AG10803 (cell line): ENCODE measurements at regions not wholly inside any gene's neighbourhood (a gene's known extent, or its start where the extent isn't known, plus 50 kb on each side); places are given as distances from the start of the nearest gene placed in this dataset.

Experiments
- DNase-seq: peaks from one replicate; pipeline ENCODE4 v3.0.0; 2010; ENCODE audit warnings: low read depth
- H3K4me3 ChIP-seq: 2 replicates; pipeline ENCODE4 v1.5.1; 2011; ENCODE audit warnings: mild to moderate bottlenecking, low read length, control low read depth
- TF ChIP-seq, protein P1 (sequence below): conservative IDR thresholded peaks from 2 replicates; pipeline ENCODE4 v1.5.1; 2011; ENCODE audit warnings: mild to moderate bottlenecking, low read length, control low read depth, inconsistent platforms

DNA sequence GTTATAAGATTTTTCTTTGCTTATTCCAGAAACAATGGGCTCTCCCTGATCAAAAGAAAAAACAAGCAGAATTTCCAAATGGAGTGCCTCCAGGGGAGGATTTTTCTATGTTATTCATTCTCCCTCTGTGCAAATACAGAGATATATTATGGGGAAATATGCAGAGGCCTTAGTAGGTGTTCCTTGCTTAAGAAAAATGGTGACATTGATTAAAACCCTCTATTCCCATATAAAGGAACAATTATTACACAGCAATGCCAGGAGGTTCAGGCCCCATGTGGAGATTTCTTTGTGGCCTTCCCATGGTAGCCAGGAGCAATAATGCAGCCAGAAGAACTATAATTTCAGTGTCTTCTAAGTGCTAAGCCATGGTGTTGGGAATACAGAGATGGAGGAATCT is 255.9 kb upstream of the CXCR4 start:
- H3K4me3 ChIP-seq: no peak overlapping the region
- TF ChIP-seq, protein P1, sequence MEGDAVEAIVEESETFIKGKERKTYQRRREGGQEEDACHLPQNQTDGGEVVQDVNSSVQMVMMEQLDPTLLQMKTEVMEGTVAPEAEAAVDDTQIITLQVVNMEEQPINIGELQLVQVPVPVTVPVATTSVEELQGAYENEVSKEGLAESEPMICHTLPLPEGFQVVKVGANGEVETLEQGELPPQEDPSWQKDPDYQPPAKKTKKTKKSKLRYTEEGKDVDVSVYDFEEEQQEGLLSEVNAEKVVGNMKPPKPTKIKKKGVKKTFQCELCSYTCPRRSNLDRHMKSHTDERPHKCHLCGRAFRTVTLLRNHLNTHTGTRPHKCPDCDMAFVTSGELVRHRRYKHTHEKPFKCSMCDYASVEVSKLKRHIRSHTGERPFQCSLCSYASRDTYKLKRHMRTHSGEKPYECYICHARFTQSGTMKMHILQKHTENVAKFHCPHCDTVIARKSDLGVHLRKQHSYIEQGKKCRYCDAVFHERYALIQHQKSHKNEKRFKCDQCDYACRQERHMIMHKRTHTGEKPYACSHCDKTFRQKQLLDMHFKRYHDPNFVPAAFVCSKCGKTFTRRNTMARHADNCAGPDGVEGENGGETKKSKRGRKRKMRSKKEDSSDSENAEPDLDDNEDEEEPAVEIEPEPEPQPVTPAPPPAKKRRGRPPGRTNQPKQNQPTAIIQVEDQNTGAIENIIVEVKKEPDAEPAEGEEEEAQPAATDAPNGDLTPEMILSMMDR: no peak
- DNase-seq: no peak

DNA sequence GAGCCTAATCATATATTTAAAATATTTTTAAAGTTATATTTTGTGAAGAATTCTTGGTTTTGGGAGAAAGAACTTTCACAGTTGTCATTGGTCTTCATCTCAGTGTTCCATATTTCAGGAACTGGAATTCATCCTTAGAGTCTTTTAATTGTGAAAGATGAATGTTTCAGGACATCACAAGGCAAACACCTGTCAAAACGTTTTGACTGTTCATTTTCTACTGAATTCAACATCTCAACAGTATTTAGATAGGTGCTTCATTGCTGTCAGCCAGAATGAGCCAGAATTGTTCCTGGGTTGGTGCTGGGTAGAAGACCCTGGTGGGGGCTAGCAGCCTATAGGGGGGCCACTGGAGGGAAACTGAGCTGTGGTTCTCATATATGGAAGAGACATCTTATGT is 255.1 kb upstream of the CXCR4 start:
- TF ChIP-seq, protein P1: no peak
- no peak overlapping the region for H3K4me3 ChIP-seq
- no peak for DNase-seq

DNA sequence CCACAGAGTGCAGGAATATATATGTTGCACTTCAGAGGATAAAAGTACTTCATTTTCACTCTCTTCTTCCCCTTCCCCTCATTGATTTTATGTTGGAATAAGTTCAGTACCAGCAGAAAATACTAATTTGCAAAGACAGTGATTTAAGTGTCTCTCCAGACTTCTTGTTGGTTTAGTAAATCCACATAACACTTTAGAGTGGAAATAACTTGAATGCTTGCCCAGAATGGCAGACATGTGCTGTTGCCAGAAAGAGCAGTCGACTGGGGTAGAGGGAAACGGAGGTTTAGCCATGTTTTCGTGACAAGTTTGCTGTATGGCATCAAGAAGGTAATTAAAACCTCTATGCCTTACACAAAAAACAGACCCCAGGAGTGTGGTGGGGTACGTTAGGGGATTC is 246.0 kb upstream of the CXCR4 start:
- TF ChIP-seq, protein P1: no peak
- H3K4me3 ChIP-seq: no peak overlapping the region
- DNase-seq: no peak

DNA sequence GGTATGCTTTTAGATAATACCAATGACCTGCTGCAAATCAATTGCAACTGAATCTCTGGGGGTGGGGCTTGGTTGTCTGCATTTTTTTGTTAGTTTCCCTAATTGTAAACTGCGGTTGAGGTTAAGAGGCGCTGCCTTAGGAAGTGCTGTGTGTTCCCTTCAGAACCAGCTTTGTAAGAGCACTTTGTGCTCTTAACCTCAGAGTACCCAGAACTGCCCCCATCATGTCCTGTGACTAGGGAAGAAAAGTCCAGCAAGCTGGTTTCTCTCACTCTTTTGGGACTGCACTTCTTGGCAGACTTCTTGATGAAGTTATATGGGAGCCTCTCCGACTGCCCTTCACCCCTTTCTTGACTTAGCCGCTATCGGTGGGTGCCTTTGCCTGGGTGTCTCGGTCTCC is 245.5 kb upstream of the CXCR4 start:
- DNase-seq: no peak
- H3K4me3 ChIP-seq: no peak overlapping the region
- TF ChIP-seq, protein P1: no peak

DNA sequence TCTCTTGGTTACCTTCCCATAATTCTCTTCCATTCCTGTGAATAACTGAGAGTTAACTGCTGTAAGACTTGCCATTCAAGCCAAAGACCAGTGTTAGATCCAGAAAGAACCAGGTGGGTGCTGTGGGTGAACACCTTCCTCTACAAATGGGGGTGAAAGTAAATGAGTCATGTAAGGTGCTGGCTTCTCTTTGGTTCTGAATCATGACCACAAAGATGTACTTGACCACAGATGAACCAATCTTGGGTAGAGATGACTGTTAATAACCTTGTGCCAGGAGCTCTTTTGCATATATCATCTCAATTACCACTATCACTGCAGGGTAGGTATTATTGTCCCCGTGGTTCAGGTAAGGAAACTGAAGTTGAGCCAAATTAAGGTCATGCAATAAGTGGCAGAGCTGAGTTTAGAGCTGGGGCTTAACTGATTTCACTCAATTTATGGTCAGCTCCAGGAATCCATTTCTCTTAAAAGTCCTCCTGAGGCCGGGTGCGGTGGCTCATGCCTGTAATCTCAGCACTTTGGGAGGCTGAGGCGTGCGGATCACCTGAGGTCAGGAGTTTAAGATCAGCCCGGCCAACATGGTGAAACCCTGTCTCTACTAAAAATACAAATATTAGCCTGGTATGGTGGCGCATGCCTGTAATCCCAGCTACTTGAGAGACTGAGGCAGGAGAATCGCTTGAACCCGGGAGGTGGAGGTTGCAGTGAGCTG is 244.9 kb upstream of the CXCR4 start:
- no peak for DNase-seq
- TF ChIP-seq, protein P1: no peak
- no peak overlapping the region for H3K4me3 ChIP-seq

DNA sequence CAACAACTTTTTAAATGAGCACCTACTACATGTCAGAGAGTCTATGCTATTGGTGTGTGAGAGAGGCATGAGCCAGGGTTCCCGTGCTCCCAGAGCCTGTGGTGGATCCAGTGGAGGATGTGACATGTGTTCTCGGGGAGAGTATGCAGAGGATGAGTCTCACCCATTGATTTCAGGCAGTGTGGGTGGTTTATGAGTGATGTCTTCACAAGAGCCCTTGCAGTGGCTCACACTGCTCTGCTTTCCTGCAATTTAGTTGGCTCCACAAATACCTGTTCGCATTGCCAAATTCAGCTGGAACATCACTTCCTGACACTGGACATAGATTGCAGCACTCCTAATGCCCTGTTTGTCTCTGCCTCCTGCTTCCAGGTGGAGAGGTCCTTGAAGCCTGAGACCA is 243.6 kb upstream of the CXCR4 start:
- no peak overlapping the region for H3K4me3 ChIP-seq
- no peak for DNase-seq
- TF ChIP-seq, protein P1: no peak

DNA sequence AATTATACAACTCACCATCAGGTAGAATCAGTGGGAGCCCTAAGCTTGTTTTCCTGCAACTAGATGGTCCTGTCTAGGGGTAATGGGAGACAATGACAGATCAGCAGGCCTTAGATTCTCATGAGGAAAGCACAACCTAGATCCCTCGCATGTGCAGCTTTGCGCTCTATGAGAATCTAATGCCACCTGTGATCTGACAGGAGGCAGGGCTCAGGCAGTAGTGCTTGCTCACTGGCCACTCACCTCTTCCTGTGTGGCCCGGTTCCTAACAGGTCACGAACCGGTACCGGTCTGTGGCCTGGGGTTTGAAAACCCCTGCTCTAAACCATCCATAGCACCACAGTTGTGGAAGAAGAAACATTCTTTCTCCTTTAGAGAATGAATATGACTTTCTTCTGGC is 242.8 kb upstream of the CXCR4 start:
- TF ChIP-seq, protein P1: no peak
- H3K4me3 ChIP-seq: no peak overlapping the region
- DNase-seq: no peak
